H1 (cell line): ENCODE measurements at regions not wholly inside any gene's neighbourhood (a gene's known extent, or its start where the extent isn't known, plus 50 kb on each side); places are given as distances from the start of the nearest gene placed in this dataset.

Experiments
- CTCF ChIA-PET: fragments of 300-600 bp; sonication (Branson Sonifier 250); formaldehyde crosslinking; loops from one replicate; lab custom pipeline; 2021; ENCODE audit not compliant: partially characterized antibody; lab: Charles Lee
- POLR2A ChIA-PET: fragments of 300-600 bp; sonication (Branson Sonifier 250); formaldehyde crosslinking; loops from one replicate; lab custom pipeline; 2021; ENCODE audit warnings: inconsistent platforms; ENCODE audit not compliant: partially characterized antibody; lab: Charles Lee
- DNase-seq, 2 experiments: peaks; one replicate each; pipeline versions ENCODE4 v3.0.0 to v3.0.0-alpha.2; 2010 to 2022; ENCODE audit warnings: low spot score in 2 of 2, low read depth in 1 of 2, mixed read lengths in 1 of 2
- FAIRE-seq: peaks from 2 replicates; lab custom pipeline; 2011; peaks lifted over from hg19 to GRCh38; lab: Jason Lieb, UNC
- H2AFZ ChIP-seq: 2 replicates; pipeline ENCODE4 v1.8.1; 2012; ENCODE audit warnings: low read length, inconsistent platforms
- H2AK5ac ChIP-seq: 2 replicates; pipeline ENCODE4 v1.6.1; 2013; ENCODE audit warnings: low read depth, low read length
- H2BK120ac ChIP-seq: replicated peaks from 2 replicates; pipeline ENCODE3; 2013; ENCODE audit warnings: low read depth, low read length, inconsistent platforms
- H2BK12ac ChIP-seq: 2 replicates; pipeline ENCODE4 v1.6.1; 2013; ENCODE audit warnings: low read depth, low read length
- H2BK15ac ChIP-seq: 2 replicates; pipeline ENCODE4 v1.6.1; 2013; ENCODE audit warnings: low read length
- H2BK20ac ChIP-seq: 2 replicates; pipeline ENCODE4 v1.6.1; 2013; ENCODE audit warnings: low read length
- H2BK5ac ChIP-seq: 2 replicates; pipeline ENCODE4 v1.6.1; 2013; ENCODE audit warnings: low read depth, low read length
- H3K14ac ChIP-seq: 2 replicates; pipeline ENCODE4 v1.6.1; 2013; ENCODE audit warnings: inconsistent platforms; ENCODE audit not compliant: insufficient read length
- H3K18ac ChIP-seq: 2 replicates; pipeline ENCODE4 v1.6.1; 2013; ENCODE audit warnings: low read length; ENCODE audit errors: extremely low read depth
- H3K23ac ChIP-seq: 2 replicates; pipeline ENCODE4 v1.6.1; 2013; ENCODE audit warnings: inconsistent platforms; ENCODE audit not compliant: insufficient read length
- H3K23me2 ChIP-seq: 2 replicates; pipeline ENCODE4 v1.6.1; 2013; ENCODE audit warnings: low read depth, low read length
- H3K27ac ChIP-seq: 2 replicates; pipeline ENCODE4 v1.6.1; 2011; ENCODE audit warnings: low read depth, low read length, inconsistent platforms
- H3K27me3 ChIP-seq, 4 experiments: replicated peaks in 1 of 4; 1 replicate in 1 of 4; 2 replicates in 3 of 4; pipeline versions ENCODE4 v1.6.1 to v1.8.1; 2011 to 2013; ENCODE audit warnings: low read length in 3 of 4, mild to moderate bottlenecking in 3 of 4, inconsistent platforms in 2 of 4, mixed read lengths in 2 of 4, moderate library complexity in 1 of 4; ENCODE audit not compliant: control insufficient read depth in 3 of 4, insufficient read depth in 3 of 4; ENCODE audit errors: extremely low read depth in 1 of 4
- H3K36me3 ChIP-seq, 4 experiments: 2 replicates each; pipeline versions ENCODE4 v1.6.1 to v1.8.1; 2011 to 2013; ENCODE audit warnings: mild to moderate bottlenecking in 4 of 4, low read length in 3 of 4, moderate library complexity in 2 of 4, control low read depth in 1 of 4, inconsistent platforms in 1 of 4; ENCODE audit not compliant: insufficient read depth in 4 of 4, control insufficient read depth in 2 of 4
- H3K4ac ChIP-seq: replicated peaks from 2 replicates; pipeline ENCODE3; 2013; ENCODE audit warnings: low read length, low read depth, mixed read lengths, inconsistent platforms; ENCODE audit not compliant: insufficient read length
- H3K4me1 ChIP-seq, 4 experiments: replicated peaks in 1 of 4; 1 replicate in 1 of 4; 2 replicates in 3 of 4; pipeline versions ENCODE4 v1.6.1 to v1.8.1; 2011 to 2013; ENCODE audit warnings: low read length in 3 of 4, inconsistent platforms in 2 of 4, mixed read lengths in 1 of 4; ENCODE audit not compliant: insufficient read depth in 4 of 4, control insufficient read depth in 3 of 4
- H3K4me2 ChIP-seq, 2 experiments: 2 replicates each; pipeline versions ENCODE4 v1.6.1 to v1.8.1; 2011 to 2013; ENCODE audit warnings: low read depth in 2 of 2, low read length in 2 of 2, control low read depth in 1 of 2, inconsistent platforms in 1 of 2, mild to moderate bottlenecking in 1 of 2; ENCODE audit not compliant: insufficient read depth in 1 of 2
- H3K4me3 ChIP-seq, 4 experiments: fragments of 200-600, 300-600 bp in 1 of 4; sonication (generic), shearing (Covaris generic), sonication (Bioruptor Twin) in 1 of 4; 2 replicates each; pipeline versions ENCODE4 v1.5.1 to v1.8.1; 2011 to 2016; ENCODE audit warnings: low read length in 4 of 4, low read depth in 3 of 4, control low read depth in 2 of 4, inconsistent platforms in 2 of 4, mild to moderate bottlenecking in 2 of 4, mixed read lengths in 1 of 4, moderate library complexity in 1 of 4; ENCODE audit not compliant: insufficient read depth in 2 of 4; ENCODE audit errors: extremely low read depth in 1 of 4
- H3K56ac ChIP-seq: replicated peaks from 2 replicates; pipeline ENCODE3; 2013; ENCODE audit warnings: low read depth, mild to moderate bottlenecking, mixed read lengths, low read length, inconsistent platforms; ENCODE audit not compliant: insufficient read length
- H3K79me1 ChIP-seq: 2 replicates; pipeline ENCODE4 v1.6.1; 2013; ENCODE audit warnings: low read depth, low read length, control low read depth
- H3K79me2 ChIP-seq, 2 experiments: 2 replicates each; pipeline versions ENCODE4 v1.6.1 to v1.8.1; 2012 to 2013; ENCODE audit warnings: low read length in 2 of 2, mild to moderate bottlenecking in 2 of 2, inconsistent platforms in 1 of 2; ENCODE audit not compliant: insufficient read depth in 2 of 2, control insufficient read depth in 1 of 2
- H3K9ac ChIP-seq, 4 experiments: replicated peaks in 1 of 4; 1 replicate in 1 of 4; 2 replicates in 3 of 4; pipeline versions ENCODE4 v1.6.1 to v1.8.1; 2011 to 2013; ENCODE audit warnings: low read depth in 3 of 4, low read length in 3 of 4, control low read depth in 2 of 4, mild to moderate bottlenecking in 2 of 4, moderate library complexity in 2 of 4, inconsistent platforms in 1 of 4; ENCODE audit errors: extremely low read depth in 1 of 4
- H3K9me3 ChIP-seq, 2 experiments: 2 replicates each; pipeline versions ENCODE4 v1.6.1 to v1.8.1; 2012 to 2013; ENCODE audit warnings: mild to moderate bottlenecking in 2 of 2, moderate library complexity in 2 of 2, control low read depth in 1 of 2, inconsistent platforms in 1 of 2, low read depth in 1 of 2, low read length in 1 of 2, mixed read lengths in 1 of 2; ENCODE audit not compliant: insufficient read depth in 2 of 2
- H4K20me1 ChIP-seq, 2 experiments: replicated peaks in 1 of 2; 2 replicates each; pipeline versions ENCODE3 to v1.8.1; 2011 to 2013; ENCODE audit warnings: inconsistent platforms in 2 of 2, low read length in 2 of 2, mild to moderate bottlenecking in 1 of 2; ENCODE audit not compliant: insufficient read depth in 2 of 2, control insufficient read depth in 1 of 2
- H4K5ac ChIP-seq: 2 replicates; pipeline ENCODE4 v1.6.1; 2013; ENCODE audit warnings: low read length, low read depth, mixed read lengths, inconsistent platforms; ENCODE audit not compliant: insufficient read length
- H4K8ac ChIP-seq: 2 replicates; pipeline ENCODE4 v1.8.0; 2013; ENCODE audit warnings: mild to moderate bottlenecking, moderate library complexity, low read length, inconsistent platforms; ENCODE audit not compliant: insufficient read depth; ENCODE audit errors: extremely low read depth
- H4K91ac ChIP-seq: replicated peaks from 2 replicates; pipeline ENCODE3; 2013; ENCODE audit warnings: low read length, mixed read lengths, inconsistent platforms; ENCODE audit not compliant: insufficient read length
- BCL11A ChIP-seq, 2 experiments: IDR thresholded peaks; one replicate each; pipeline ENCODE4 v1.6.1; 2011; ENCODE audit warnings: low read depth in 2 of 2, low read length in 2 of 2, mild to moderate bottlenecking in 2 of 2
- CBX8 ChIP-seq: fragments of 300-800, 300-1000 bp; sonication (generic); IDR thresholded peaks from 2 replicates; pipeline ENCODE4 v1.7.1; 2016; ENCODE audit warnings: low read depth, low read length, borderline replicate concordance
- EZH2 ChIP-seq: fragments of 200-600 bp; sonication (generic); IDR thresholded peaks from 2 replicates; pipeline ENCODE4 v1.7.1; 2012; ENCODE audit warnings: low read depth, mild to moderate bottlenecking, moderate library complexity, low read length, inconsistent platforms; ENCODE audit not compliant: severe bottlenecking
- SIN3A ChIP-seq, 2 experiments: IDR thresholded peaks in 1 of 2; conservative IDR thresholded peaks in 1 of 2; 2 replicates each; pipeline ENCODE4 v1.6.1; 2011 to 2012; ENCODE audit warnings: low read length in 2 of 2, improper control_type of control experiment in 1 of 2, low read depth in 1 of 2, mild to moderate bottlenecking in 1 of 2
- YY1 ChIP-seq: IDR thresholded peaks from 2 replicates; pipeline ENCODE4 v1.6.1; 2011; ENCODE audit warnings: low read depth, mild to moderate bottlenecking, low read length

GRCh38 chr2:151078889-151079288, 182.8 kb downstream of the RBM43 start:
- Histone ChIP-seq H3K18ac (no peak overlapping the region), H2BK15ac (no peak overlapping the region), H3K79me2 (no peaks in the 10 kb centered on the region), H2AK5ac (no peak overlapping the region), H3K23ac (no peak overlapping the region), H3K14ac (no peak overlapping the region), H4K91ac (no peak overlapping the region), H3K4me1 (peaks cover 0 to 8% (median 0%) of the 10 kb centered on the region in 4 experiments; a peak in 2 of 7 replicates), H3K56ac (no peak overlapping the region), H2BK12ac (no peak overlapping the region), H3K23me2 (no peaks in the 10 kb centered on the region), H2BK20ac (no peak overlapping the region), H3K27me3 (no peaks in the 10 kb centered on the region), H3K27ac (no peak overlapping the region), H2BK5ac (no peak overlapping the region), H3K4me3 (no peak overlapping the region), H4K20me1 (no peaks in the 10 kb centered on the region), H4K5ac (no peak overlapping the region), H4K8ac (no peak overlapping the region), H3K36me3 (no peaks in the 10 kb centered on the region), H3K9me3 (no peaks in the 10 kb centered on the region), H3K9ac (no peak overlapping the region), H3K4me2 (no peak overlapping the region), H3K79me1 (no peaks in the 10 kb centered on the region), H3K4ac (no peak overlapping the region), H2AFZ (no peak overlapping the region), H2BK120ac (no peak overlapping the region)
- ChIA-PET CTCF (no interaction called here), POLR2A (no interaction called here)
- DNase-seq (no peak), FAIRE-seq (no peak)
- TF ChIP-seq YY1 (no peak), CBX8 (no peak), EZH2 (no peak), SIN3A (conservative IDR thresholded peaks at IDR 0.05 in 1 of 2, IDR thresholded peaks at IDR 0.05 in 1 of 2; ENCODE audit: low read depth in 1 of 2, low read length in 2 of 2) (no peak), BCL11A (IDR thresholded peaks at IDR 0.05; ENCODE audit: low read depth in 2 of 2, low read length in 2 of 2) (no peak)
